GM12891 (cell line): ENCODE measurements at regions not wholly inside any gene's neighbourhood (a gene's known extent, or its start where the extent isn't known, plus 50 kb on each side); places are given as distances from the start of the nearest gene placed in this dataset.

Experiments
- DNase-seq: peaks from one replicate; pipeline ENCODE4 v3.0.0; 2011; ENCODE audit warnings: low spot score; ENCODE audit not compliant: insufficient read length
- FAIRE-seq: peaks from 2 replicates; lab custom pipeline; 2011; peaks lifted over from hg19 to GRCh38; lab: Jason Lieb, UNC
- PAX5 ChIP-seq: IDR thresholded peaks from 2 replicates; pipeline ENCODE4 v1.6.1; 2011; ENCODE audit warnings: low read length, moderate library complexity, mild to moderate bottlenecking; ENCODE audit not compliant: insufficient read depth, severe bottlenecking
- POLR2A ChIP-seq: IDR thresholded peaks from 2 replicates; pipeline ENCODE4 v1.6.1; 2011; ENCODE audit warnings: low read depth, low read length, control low read depth
- POLR2AphosphoS5 ChIP-seq: IDR thresholded peaks from 2 replicates; pipeline ENCODE4 v1.6.1; 2011; ENCODE audit warnings: low read depth, low read length, control low read depth
- POU2F2 ChIP-seq: IDR thresholded peaks from 2 replicates; pipeline ENCODE4 v1.6.1; 2011; ENCODE audit warnings: low read depth, mild to moderate bottlenecking, control low read depth, low read length, moderate library complexity
- SPI1 ChIP-seq: IDR thresholded peaks from 2 replicates; pipeline ENCODE4 v1.6.1; 2011; ENCODE audit warnings: low read depth, low read length, control low read depth
- TAF1 ChIP-seq: IDR thresholded peaks from 2 replicates; pipeline ENCODE4 v1.6.1; 2011; ENCODE audit warnings: low read depth, low read length, control low read depth

DNA sequence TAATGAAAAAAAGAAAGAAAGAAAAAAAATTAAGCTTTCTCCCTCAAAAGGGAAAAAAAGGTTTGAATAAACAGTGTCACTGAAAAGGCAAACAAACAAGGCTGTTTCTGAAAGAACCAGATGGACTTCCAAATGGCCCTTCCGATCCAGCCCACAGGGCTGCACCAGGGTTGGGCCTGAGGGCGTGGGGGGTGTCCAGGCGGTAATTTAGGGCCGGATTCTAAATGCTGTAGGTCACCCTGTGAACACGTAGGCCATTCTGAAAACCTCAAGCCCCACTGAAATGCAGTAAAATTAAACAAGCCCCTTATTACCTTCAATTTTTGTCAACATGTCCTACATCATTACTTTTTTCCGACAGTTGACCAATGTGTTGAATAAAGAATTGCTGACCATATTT is 132.1 kb downstream of the HSD17B3 start:
- TF ChIP-seq POLR2A, result no peak
- no peak for TF ChIP-seq TAF1
- no peak for TF ChIP-seq PAX5
- no peak for TF ChIP-seq POLR2AphosphoS5
- DNase-seq (no peak), FAIRE-seq (no peak)

DNA sequence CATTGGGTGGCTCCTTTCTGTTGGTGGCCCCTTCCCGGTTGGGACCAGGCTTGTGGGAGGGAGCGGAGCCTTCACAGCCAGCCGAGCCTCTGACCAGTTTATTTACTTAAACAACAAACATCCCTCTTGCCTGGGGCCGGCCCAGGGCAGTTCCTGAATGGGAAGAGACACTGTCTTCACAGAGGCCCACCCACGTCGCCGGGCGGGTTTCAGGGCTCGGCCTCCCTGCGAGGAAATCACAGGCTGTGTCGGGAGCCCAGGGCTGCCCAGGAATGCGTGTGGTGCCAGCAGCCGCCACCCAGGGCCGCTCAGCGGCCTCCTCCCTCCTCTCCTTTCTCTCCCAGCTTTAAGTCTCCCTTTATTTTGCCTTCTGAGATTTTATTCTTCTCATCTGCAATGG is 132.5 kb downstream of the HSD17B3 start:
- DNase-seq (no peak), FAIRE-seq (no peak)
- TF ChIP-seq TAF1 (no peak), POLR2A (no peak)

DNA sequence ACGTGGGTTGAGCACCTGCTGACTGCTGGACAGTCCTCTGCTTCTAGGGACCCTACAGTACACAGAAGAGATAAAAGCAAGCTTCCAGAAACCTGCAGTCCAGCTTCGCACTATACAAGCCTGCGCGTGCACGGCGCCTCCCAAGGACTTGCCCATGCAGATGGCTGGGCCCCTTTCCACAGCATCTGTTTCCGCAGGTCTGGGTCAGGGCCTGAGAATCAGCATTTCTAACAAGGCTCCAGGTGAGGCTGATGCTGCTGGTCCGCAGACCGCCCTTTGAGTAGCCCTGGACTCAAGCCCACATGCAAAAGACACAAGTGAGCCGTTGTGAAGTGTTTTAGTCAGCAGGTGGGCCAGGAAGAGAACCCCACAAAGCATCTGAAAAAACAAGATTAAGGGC is 133.1 kb downstream of the HSD17B3 start:
- TF ChIP-seq POLR2AphosphoS5, result no peak
- no peak for TF ChIP-seq SPI1
- no peak for TF ChIP-seq POLR2A
- no peak for TF ChIP-seq PAX5
- no peak for TF ChIP-seq TAF1
- no peak for TF ChIP-seq POU2F2
- DNase-seq (no peak), FAIRE-seq (no peak)

DNA sequence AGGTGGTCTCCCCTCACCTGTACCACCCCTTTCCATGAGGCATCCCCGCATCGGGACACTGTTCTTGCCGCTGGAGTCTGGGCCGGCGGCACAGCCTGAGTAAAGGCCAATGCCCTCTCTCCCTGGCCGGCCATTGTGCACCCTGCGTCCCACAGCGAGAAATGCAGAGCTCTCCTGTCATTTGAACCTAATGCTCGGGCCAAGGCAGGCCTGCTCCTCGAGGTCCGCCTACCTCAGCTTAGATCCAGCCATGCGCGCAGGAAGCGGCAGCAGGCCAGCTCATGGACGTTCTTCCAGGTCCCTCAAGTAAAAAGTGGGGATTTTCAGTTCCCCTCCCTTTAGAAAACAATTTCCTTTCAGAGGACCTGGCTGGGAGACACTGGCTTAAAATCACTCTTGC is 135.0 kb downstream of the HSD17B3 start:
- TF ChIP-seq POU2F2, result no peak
- TF ChIP-seq POLR2AphosphoS5, result no peak
- TF ChIP-seq POLR2A, result no peak
- TF ChIP-seq SPI1, result no peak
- TF ChIP-seq PAX5, result no peak
- FAIRE-seq (no peak), DNase-seq (no peak)

DNA sequence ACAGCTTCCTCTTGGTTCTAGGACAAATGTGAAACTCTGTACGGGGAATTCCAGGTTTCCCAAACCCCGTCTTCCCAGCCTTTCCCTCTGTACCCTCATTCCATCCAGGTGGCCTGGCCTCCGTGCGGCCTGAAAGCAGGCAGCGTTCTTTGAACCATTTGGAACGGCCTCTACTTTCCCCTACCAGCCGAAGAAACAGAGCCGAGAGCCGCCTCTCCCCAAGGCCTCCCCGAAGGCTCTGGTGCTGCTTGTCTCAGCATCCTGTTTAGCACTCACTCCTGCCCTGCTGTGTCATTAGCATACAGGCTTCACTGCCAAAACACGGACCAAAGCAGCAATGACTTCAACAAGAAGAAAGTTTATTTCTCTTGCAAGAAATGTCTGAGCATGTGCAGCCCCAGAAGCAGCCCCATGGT is 137.7 kb downstream of the HSD17B3 start:
- no peak for TF ChIP-seq SPI1
- TF ChIP-seq POU2F2, result no peak
- TF ChIP-seq PAX5, result no peak
- DNase-seq (no peak), FAIRE-seq (no peak)

DNA sequence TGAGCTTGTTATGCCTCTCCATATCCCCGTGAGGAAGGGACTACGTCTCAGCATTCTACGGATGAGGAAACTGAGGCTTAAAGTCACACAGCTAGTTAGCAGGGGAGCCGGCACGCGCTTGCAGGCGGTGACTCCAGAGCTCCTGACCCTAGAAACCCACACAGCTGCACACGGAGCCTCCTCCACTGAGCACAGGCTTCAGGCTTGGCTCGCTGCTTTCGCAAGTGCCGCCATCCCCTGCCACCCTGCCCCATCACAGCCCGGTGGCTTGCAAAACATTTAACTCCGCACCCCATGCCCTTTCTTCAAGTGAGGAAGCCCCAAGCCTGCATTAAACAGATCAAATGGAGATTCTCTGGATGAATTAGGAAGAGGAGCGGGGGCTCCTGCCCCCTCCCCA is 138.3 kb downstream of the HSD17B3 start:
- no peak for TF ChIP-seq POLR2AphosphoS5
- TF ChIP-seq TAF1, result no peak
- no peak for TF ChIP-seq POU2F2
- no peak for TF ChIP-seq PAX5
- TF ChIP-seq SPI1, result no peak
- TF ChIP-seq POLR2A, result no peak
- DNase-seq, result no peak
- FAIRE-seq, result no peak

DNA sequence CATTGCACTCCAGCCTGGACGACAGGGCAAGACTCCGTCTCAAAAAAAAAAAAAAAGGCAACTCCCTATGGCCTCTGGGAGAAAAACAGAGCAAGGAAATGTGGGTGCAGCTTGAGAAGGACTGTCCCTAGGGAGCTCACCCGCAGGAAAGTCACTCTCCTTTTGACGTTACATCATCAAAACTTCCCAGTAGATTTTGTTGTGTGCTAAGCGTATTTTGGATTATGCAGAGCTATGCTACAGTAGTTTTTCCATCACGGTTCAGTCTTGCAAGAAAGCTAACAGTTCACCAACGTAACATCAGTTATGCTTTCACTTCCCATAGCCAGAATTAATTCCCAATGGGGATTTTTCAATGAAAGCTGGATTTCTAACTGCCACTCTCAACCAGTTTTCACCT is 138.8 kb downstream of the HSD17B3 start:
- no peak for TF ChIP-seq POLR2AphosphoS5
- no peak for TF ChIP-seq SPI1
- TF ChIP-seq POU2F2, result no peak
- no peak for TF ChIP-seq POLR2A
- no peak for TF ChIP-seq PAX5
- TF ChIP-seq TAF1, result no peak
- FAIRE-seq (no peak), DNase-seq (no peak)

DNA sequence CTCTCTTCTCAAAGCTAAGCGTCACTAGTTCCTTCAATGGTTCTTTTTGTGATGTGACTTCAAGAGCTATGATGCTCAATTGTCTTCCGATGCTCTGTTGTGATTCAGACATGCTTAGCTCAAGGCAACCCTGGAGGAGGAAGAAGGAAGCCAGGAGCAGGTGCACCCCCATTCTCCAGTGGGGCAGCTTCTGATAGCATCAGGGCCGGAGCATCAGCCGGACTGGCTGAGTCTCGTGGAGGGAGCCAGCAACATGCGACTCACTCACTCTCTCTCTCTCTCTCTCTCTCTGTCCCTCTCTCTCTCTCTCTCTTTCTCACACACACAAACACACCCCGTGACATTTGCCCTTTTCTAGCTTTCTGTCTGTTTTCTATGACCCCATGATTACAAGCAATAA is 140.2 kb downstream of the HSD17B3 start:
- no peak for FAIRE-seq
- TF ChIP-seq POLR2A (no peak), SPI1 (no peak), TAF1 (no peak), PAX5 (no peak), POU2F2 (no peak), POLR2AphosphoS5 (no peak)
- DNase-seq, result no peak

DNA sequence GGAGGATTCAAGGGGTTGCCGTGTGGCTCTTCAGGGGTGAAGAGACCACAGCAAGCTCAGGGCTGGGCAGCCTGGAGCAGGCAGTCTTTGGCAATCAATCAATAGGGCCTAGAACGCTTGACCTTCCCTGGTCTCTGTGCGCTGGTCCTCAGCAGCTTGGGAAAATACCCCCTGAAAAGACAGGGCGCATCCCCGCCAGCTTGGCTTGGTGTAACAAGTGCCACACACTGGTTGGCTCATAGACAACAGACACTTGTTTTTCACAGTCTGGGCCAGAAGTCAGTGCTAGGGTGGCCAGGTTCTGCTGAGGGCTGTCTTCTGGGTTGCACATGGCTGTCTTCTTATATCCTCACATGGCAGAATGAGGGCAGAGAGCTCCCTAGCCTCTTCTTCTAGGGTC is 141.1 kb downstream of the HSD17B3 start:
- FAIRE-seq, result no peak
- DNase-seq, result no peak
- TF ChIP-seq POLR2A (no peak), SPI1 (no peak), TAF1 (no peak), PAX5 (no peak), POU2F2 (no peak), POLR2AphosphoS5 (no peak)

DNA sequence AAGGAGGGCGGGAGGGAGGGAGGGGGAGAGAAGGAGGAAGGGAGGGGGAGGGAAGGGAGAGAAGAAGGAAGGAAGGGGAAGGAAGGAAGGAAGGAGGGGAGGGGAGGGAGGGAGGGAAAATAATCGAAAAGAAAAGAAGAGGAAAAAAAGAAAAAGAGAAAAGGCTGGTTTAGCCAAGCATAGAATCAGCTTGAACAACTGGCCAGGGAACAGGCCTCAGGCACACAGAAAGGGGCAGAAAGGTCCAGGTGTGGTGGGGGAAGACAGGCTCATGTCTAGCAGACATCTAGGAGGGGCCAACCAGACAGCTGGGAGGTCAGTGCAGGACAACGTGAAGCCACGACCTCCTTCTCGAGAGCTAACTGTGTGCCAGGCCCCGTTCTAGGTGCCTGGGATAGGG is 141.8 kb downstream of the HSD17B3 start:
- TF ChIP-seq POLR2A (no peak), PAX5 (no peak)
- no peak for FAIRE-seq
- no peak for DNase-seq

DNA sequence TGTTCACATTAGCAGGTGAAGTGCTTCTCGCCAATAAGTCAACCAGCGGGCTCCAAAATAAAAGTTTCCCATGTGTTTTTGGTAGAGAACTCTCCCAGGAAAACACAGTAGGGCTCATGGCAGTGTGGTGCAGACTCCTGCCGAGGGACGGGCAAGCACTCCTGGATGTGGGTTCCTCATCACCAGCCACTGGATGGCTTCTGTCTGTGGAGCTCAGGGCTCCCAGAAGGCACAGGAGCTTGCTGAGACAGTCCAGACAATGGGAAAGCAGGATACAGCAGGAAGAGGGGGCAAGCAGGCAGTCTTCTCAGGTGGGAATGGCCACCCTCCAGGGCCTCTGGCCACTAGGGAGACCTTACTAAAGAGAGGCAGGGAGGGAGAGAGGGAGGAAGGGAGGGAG is 142.4 kb downstream of the HSD17B3 start:
- FAIRE-seq, result no peak

DNA sequence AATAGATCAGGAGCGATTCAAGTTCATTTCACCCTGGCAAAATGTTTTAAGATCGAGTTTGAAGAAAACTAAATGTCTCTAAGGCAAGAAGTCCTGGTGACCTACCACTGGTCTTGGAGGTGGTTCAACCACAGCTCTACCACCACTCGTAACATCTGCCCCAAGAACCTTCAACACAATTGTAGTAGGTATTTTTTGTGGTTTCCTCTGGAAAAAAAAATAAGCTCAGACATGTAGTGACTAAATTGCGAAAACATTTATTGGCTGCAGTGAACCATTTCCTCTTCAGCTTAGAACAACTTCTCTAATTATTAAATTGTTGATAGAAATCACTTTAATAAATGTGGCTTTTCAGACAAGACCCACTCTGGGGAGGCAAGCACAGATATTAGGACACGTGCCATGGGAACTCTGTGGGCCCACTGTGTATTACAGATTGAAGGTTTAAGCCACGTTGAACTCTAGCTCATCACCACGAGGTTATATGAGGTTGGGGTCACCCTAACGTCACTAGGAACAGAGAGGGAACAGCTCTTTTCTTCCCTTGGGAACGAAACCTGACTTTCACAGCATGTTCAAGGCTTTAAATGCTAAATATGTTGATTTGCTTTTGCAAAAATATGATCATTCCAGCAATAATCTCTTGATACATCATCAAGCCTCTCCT is 142.9 kb downstream of the HSD17B3 start:
- no peak for FAIRE-seq
- TF ChIP-seq TAF1 (no peak), POU2F2 (no peak), POLR2AphosphoS5 (no peak), SPI1 (no peak), POLR2A (no peak), PAX5 (no peak)
- DNase-seq, result no peak

More for the DNA sequence above, 142.4 kb downstream of the HSD17B3 start:
- DNase-seq, result no peak
- TF ChIP-seq SPI1 (no peak), POLR2AphosphoS5 (no peak), POLR2A (no peak)
